AG04449 (cell line): ENCODE measurements at regions not wholly inside any gene's neighbourhood (a gene's known extent, or its start where the extent isn't known, plus 50 kb on each side); places are given as distances from the start of the nearest gene placed in this dataset.
"Not testable (repeated sequence)": the region's sequence is repeated elsewhere in the genome, so short reads cannot be mapped to it uniquely, and the experiment has no call there.

ENCODE experiments used
- CTCF ChIA-PET: fragments of 350-600 bp; formaldehyde crosslinking; extraction: SDS; loops from one replicate; lab custom pipeline; 2021; ENCODE audit warnings: antibody characterized with exemption; lab: Yijun Ruan, JAX
- POLR2A ChIA-PET: fragments of 400-600, 350-600 bp; formaldehyde crosslinking; extraction: SDS; loops from one replicate; lab custom pipeline; 2020; ENCODE audit warnings: antibody characterized with exemption, inconsistent platforms; lab: Yijun Ruan, JAX
- DNase-seq: peaks from one replicate; pipeline ENCODE4 v3.0.0-alpha.2; 2010; ENCODE audit warnings: low read depth, low spot score
- H3K4me3 ChIP-seq: 2 replicates; pipeline ENCODE4 v1.5.1; 2011; ENCODE audit warnings: low read depth, mild to moderate bottlenecking, control low read depth, low read length
- CTCF ChIP-seq: IDR thresholded peaks from one replicate; pipeline ENCODE4 v1.5.1; 2011; ENCODE audit warnings: mild to moderate bottlenecking, moderate library complexity, low read length, control low read depth, inconsistent platforms; ENCODE audit not compliant: insufficient read depth; ENCODE audit errors: missing control alignments

- TF ChIP-seq CTCF = no peak
- CTCF ChIA-PET = no interaction called here
- no peak overlapping the region for H3K4me3 ChIP-seq
- no peak for DNase-seq
- POLR2A ChIA-PET = no interaction called here
Measured at GRCh38 chr1:90821788-90822359, 104.8 kb upstream of the BARHL2 start.

DNA sequence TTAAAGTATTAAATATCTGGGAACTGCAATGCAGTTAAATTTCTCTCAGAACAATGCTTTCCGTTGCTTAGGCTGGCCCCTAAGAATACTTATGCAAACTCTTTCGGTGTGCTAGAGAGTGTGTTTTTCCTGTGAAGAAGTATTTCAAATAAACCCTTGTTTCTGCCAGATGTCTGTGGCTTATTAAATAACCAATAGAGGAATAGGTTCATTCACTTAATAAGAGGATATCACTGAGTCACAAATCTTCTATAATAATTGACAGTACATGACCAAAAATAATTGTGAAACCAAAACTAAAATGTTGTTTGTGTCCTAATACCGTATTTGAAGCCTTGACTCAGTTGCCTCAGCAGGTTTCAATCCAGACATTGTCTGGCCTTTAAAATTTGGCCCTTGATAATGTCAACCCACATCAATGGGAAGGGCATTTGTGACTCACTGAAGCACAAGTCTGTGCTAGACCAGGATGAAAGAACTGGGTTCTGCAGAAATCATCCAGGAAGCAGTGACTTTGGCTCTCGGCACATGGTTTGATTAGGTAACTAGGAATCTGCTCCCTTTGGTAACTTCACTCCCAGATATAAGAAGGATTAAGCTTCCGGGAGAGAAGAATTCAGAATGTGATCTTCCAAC, 104.2 kb upstream of the BARHL2 start:
- no peak for TF ChIP-seq CTCF
- CTCF ChIA-PET = no interaction called here
- no peak overlapping the region for H3K4me3 ChIP-seq
- POLR2A ChIA-PET = no interaction called here
- DNase-seq = no peak

DNA sequence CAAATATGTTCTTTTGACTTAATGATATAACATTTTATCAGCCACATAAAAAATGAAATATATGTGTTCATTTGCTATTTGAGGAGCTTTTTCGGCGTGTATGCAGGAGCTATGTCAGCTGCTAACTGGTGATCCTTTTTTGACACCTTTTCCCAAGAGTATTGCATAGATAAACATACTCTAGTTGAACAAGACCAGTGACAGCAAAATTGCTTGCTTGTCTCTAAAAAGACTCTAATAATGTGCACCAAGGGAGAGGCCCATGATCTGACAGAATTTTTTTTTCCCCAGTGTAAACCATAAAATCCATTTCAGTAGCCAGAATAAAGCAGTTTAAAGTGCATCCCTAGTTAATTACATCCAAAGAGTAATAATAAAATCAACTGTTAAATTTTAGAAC, 103.6 kb upstream of the BARHL2 start:
- CTCF ChIA-PET = no interaction called here
- POLR2A ChIA-PET = no interaction called here
- no peak for TF ChIP-seq CTCF
- H3K4me3 ChIP-seq = no peak overlapping the region
- no peak for DNase-seq

- H3K4me3 ChIP-seq = no peak overlapping the region
- CTCF ChIA-PET = no interaction called here
- POLR2A ChIA-PET = no interaction called here
- DNase-seq = no peak
- TF ChIP-seq CTCF = no peak
Measured at GRCh38 chr1:90817399-90817798, 100.3 kb upstream of the BARHL2 start.

DNA sequence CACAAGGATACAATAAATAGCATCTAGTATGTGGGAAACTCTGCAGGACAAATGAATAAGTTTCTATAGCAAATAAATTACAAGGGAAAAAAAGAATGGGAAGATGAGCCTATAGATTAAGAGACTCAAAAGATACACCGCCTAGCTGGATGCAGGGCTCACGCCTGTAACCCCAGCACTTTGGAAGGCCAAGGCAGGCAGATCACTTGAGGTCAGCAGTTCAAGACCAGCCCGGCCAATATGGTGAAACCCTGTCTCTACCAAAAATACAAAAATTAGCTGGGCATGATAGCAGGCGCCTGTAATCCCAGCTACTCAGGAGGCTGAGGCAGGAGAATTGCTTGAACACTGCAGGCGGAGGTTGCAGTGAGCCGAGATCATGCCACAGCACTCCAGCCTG, 95.1 kb upstream of the BARHL2 start:
- H3K4me3 ChIP-seq, POLR2A ChIA-PET, CTCF ChIA-PET, DNase-seq: not testable (repeated sequence)

- DNase-seq, H3K4me3 ChIP-seq, CTCF ChIA-PET, POLR2A ChIA-PET: not testable (repeated sequence)
Measured at GRCh38 chr1:90811444-90811950, 94.4 kb upstream of the BARHL2 start.

- POLR2A ChIA-PET = no interaction called here
- no peak for DNase-seq
- H3K4me3 ChIP-seq = no peak overlapping the region
- no peak for TF ChIP-seq CTCF
- CTCF ChIA-PET = no interaction called here
Measured at GRCh38 chr1:90810681-90811080, 93.6 kb upstream of the BARHL2 start.
